Natural killer cell (primary cell): ENCODE measurements at regions not wholly inside any gene's neighbourhood (a gene's known extent, or its start where the extent isn't known, plus 50 kb on each side); places are given as distances from the start of the nearest gene placed in this dataset.
"Not testable (repeated sequence)": the region's sequence is repeated elsewhere in the genome, so short reads cannot be mapped to it uniquely, and the experiment has no call there.

Source experiments
- ATAC-seq, 3 donors: fragments of 150-1000 bp in 2 of 3; fragments of 200-7000 bp in 1 of 3; cut with Tn5 transposase; 1 replicate in 1 of 3; 2 replicates in 2 of 3; pipeline ENCODE4 v1.10.0; 2021; ENCODE audit warnings: mild to moderate bottlenecking in 2 of 3, moderate library complexity in 2 of 3
- DNase-seq, 2 donors: peaks; one replicate each; pipeline versions ENCODE4 v3.0.0 to v3.0.0-alpha.2; 2013 to 2021; ENCODE audit warnings: mixed read lengths in 1 of 2
- H3K27ac ChIP-seq: one replicate; pipeline ENCODE4 v1.5.1; 2013; ENCODE audit warnings: mild to moderate bottlenecking, low read length
- H3K27me3 ChIP-seq: one replicate; pipeline ENCODE4 v1.6.1; 2013; ENCODE audit warnings: low read length; ENCODE audit not compliant: control insufficient read depth, insufficient read depth
- H3K36me3 ChIP-seq: one replicate; pipeline ENCODE4 v1.6.1; 2013; ENCODE audit warnings: low read length; ENCODE audit not compliant: control insufficient read depth, insufficient read depth
- H3K4me1 ChIP-seq: one replicate; pipeline ENCODE4 v1.6.1; 2013; ENCODE audit warnings: low read length; ENCODE audit not compliant: control insufficient read depth, insufficient read depth
- H3K4me3 ChIP-seq: one replicate; pipeline ENCODE4 v1.5.1; 2013; ENCODE audit warnings: low read length
- H3K9me3 ChIP-seq: one replicate; pipeline ENCODE4 v1.6.1; 2013; ENCODE audit warnings: low read length; ENCODE audit not compliant: control insufficient read depth, insufficient read depth
- H3K27ac Mint-ChIP-seq, 2 donors: one replicate each; pipeline ENCODE4 v1.8.0; 2022; ENCODE audit warnings: mild to moderate bottlenecking in 2 of 2, mixed read lengths in 2 of 2, moderate library complexity in 1 of 2
- H3K27me3 Mint-ChIP-seq, 2 donors: one replicate each; pipeline ENCODE4 v1.8.0; 2022; ENCODE audit warnings: low read depth in 2 of 2, mixed read lengths in 2 of 2
- H3K36me3 Mint-ChIP-seq: one replicate; pipeline ENCODE4 v1.8.0; 2022; ENCODE audit warnings: mixed read lengths
- H3K4me1 Mint-ChIP-seq, 2 donors: one replicate each; pipeline ENCODE4 v1.8.0; 2022; ENCODE audit warnings: mixed read lengths in 2 of 2
- H3K4me3 Mint-ChIP-seq: one replicate; pipeline ENCODE4 v1.8.0; 2022; ENCODE audit warnings: mild to moderate bottlenecking, moderate library complexity, mixed read lengths
- H3K9me3 Mint-ChIP-seq, 2 donors: one replicate each; pipeline ENCODE4 v1.8.0; 2022; ENCODE audit warnings: mixed read lengths in 2 of 2
- CTCF ChIP-seq: fragments of 200-600 bp; IDR thresholded peaks from one replicate; pipeline ENCODE4 v1.8.0; 2022; ENCODE audit warnings: antibody characterized with exemption
- WGBS: methylation state at CpG from one replicate; pipeline ENCODE4 v1.1.7; 2013; ENCODE audit warnings: missing lambda C conversion rate; ENCODE audit not compliant: insufficient coverage; 5-methylcytosine and 5-hydroxymethylcytosine counted together
- intact Hi-C: fragments of 100-400 bp; cut with micrococcal nuclease; formaldehyde crosslinking; loops from one replicate; pipeline ENCODE4 v1.14.2; 2022

- intact Hi-C loops = no loop called here
- DNase-seq = no peak
- TF ChIP-seq CTCF = no peak
- Histone ChIP-seq H3K4me1 (no peaks in the 10 kb centered on the region), H3K4me3 (no peak overlapping the region), H3K9me3 (peaks cover 3% of the 10 kb centered on the region), H3K36me3 (no peaks in the 10 kb centered on the region), H3K27me3 (no peaks in the 10 kb centered on the region), H3K27ac (no peak overlapping the region)
- H3K9me3 Mint-ChIP-seq = peaks cover 8% of the 10 kb centered on the region in 2 donors
- H3K36me3 Mint-ChIP-seq = no peaks in the 10 kb centered on the region
- no peak overlapping the region for H3K4me3 Mint-ChIP-seq
- ATAC-seq = no peak
- H3K4me1 Mint-ChIP-seq = no peaks in the 10 kb centered on the region
- H3K27ac Mint-ChIP-seq = no peak overlapping the region
- 75% methylated on average over 3 of the region's 3 CpGs for WGBS
- H3K27me3 Mint-ChIP-seq = no peaks in the 10 kb centered on the region
Observed at GRCh38 chr2:138877421-138877820, 97.2 kb upstream of the NXPH2 start.

GRCh38 chr2:138874251-138874650, 94.1 kb upstream of the NXPH2 start:
- Mint-ChIP-seq H3K27me3 (no peaks in the 10 kb centered on the region), H3K4me1 (no peaks in the 10 kb centered on the region), H3K4me3 (no peak overlapping the region), H3K27ac (no peak overlapping the region), H3K36me3 (no peaks in the 10 kb centered on the region), H3K9me3 (peaks cover 4 to 8% of the 10 kb centered on the region in 2 donors)
- DNase-seq (no peak), ATAC-seq (no peak)
- no peak for TF ChIP-seq CTCF
- Histone ChIP-seq H3K27ac (no peak overlapping the region), H3K27me3 (no peaks in the 10 kb centered on the region), H3K4me1 (no peaks in the 10 kb centered on the region), H3K36me3 (no peaks in the 10 kb centered on the region), H3K4me3 (no peak overlapping the region), H3K9me3 (peaks cover 3% of the 10 kb centered on the region)
- intact Hi-C loops = no loop called here
- no CpG with 5 or more reads among the region's 1 CpG for WGBS

- DNase-seq, H3K27me3 Mint-ChIP-seq, H3K36me3 Mint-ChIP-seq, H3K27ac Mint-ChIP-seq, H3K4me3 Mint-ChIP-seq, H3K9me3 ChIP-seq, ATAC-seq, H3K4me3 ChIP-seq, H3K4me1 Mint-ChIP-seq, H3K27me3 ChIP-seq, H3K9me3 Mint-ChIP-seq, H3K36me3 ChIP-seq, intact Hi-C loops, H3K27ac ChIP-seq, H3K4me1 ChIP-seq: not testable (repeated sequence)
- WGBS = no CpG with 5 or more reads among the region's 10 CpGs
Observed at GRCh38 chr2:138872116-138872515, 91.9 kb upstream of the NXPH2 start.

GRCh38 chr2:138871312-138871711, 91.1 kb upstream of the NXPH2 start:
- no peak overlapping the region for H3K4me3 Mint-ChIP-seq
- H3K9me3 ChIP-seq = no peaks in the 10 kb centered on the region
- no peaks in the 10 kb centered on the region for H3K27me3 Mint-ChIP-seq
- no peaks in the 10 kb centered on the region for H3K27me3 ChIP-seq
- intact Hi-C loops = no loop called here
- no peak overlapping the region for H3K27ac Mint-ChIP-seq
- ATAC-seq (no peak), DNase-seq (no peak)
- no peaks in the 10 kb centered on the region for H3K36me3 Mint-ChIP-seq
- no CpG with 5 or more reads among the region's 1 CpG for WGBS
- no peak overlapping the region for H3K27ac ChIP-seq
- H3K4me1 ChIP-seq = no peaks in the 10 kb centered on the region
- H3K4me3 ChIP-seq = no peak overlapping the region
- H3K4me1 Mint-ChIP-seq = no peaks in the 10 kb centered on the region
- no peak for TF ChIP-seq CTCF
- peaks cover 2 to 8% of the 10 kb centered on the region in 2 donors for H3K9me3 Mint-ChIP-seq
- H3K36me3 ChIP-seq = no peaks in the 10 kb centered on the region
